ENCODE measurements at regions not wholly inside any gene's neighbourhood (a gene's known extent, or its start where the extent isn't known, plus 50 kb on each side); places are given as distances from the start of the nearest gene placed in this dataset.

GRCh38 chr6:140178935-140179334 is 804.5 kb upstream of the CITED2 start:
- H3K36me3 ChIP-seq (ENCODE audit: low read depth): no peaks in the 10 kb centered on the region
- no peak for DNase-seq (ENCODE audit: low spot score)
- H3K4me3 ChIP-seq (ENCODE audit: severe bottlenecking): no peak overlapping the region
- peaks cover 8% of the 10 kb centered on the region for H3K4me1 ChIP-seq (ENCODE audit: insufficient read depth, poor library complexity, severe bottlenecking)
- no peaks in the 10 kb centered on the region for H3K9me3 ChIP-seq (ENCODE audit: severe bottlenecking)
- TF ChIP-seq, protein P1, sequence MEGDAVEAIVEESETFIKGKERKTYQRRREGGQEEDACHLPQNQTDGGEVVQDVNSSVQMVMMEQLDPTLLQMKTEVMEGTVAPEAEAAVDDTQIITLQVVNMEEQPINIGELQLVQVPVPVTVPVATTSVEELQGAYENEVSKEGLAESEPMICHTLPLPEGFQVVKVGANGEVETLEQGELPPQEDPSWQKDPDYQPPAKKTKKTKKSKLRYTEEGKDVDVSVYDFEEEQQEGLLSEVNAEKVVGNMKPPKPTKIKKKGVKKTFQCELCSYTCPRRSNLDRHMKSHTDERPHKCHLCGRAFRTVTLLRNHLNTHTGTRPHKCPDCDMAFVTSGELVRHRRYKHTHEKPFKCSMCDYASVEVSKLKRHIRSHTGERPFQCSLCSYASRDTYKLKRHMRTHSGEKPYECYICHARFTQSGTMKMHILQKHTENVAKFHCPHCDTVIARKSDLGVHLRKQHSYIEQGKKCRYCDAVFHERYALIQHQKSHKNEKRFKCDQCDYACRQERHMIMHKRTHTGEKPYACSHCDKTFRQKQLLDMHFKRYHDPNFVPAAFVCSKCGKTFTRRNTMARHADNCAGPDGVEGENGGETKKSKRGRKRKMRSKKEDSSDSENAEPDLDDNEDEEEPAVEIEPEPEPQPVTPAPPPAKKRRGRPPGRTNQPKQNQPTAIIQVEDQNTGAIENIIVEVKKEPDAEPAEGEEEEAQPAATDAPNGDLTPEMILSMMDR (IDR thresholded peaks at IDR 0.05; ENCODE audit: poor library complexity, severe bottlenecking): no peak
- peak overlapping the region; percentile 28 for H3K27ac ChIP-seq (ENCODE audit: poor library complexity, severe bottlenecking)
- ATAC-seq (ENCODE audit: low read depth): peak; percentile 26; the same call in 1 of the 3 replicates
- no peaks in the 10 kb centered on the region for H3K27me3 ChIP-seq (ENCODE audit: insufficient read depth, poor library complexity, severe bottlenecking)

DNA sequence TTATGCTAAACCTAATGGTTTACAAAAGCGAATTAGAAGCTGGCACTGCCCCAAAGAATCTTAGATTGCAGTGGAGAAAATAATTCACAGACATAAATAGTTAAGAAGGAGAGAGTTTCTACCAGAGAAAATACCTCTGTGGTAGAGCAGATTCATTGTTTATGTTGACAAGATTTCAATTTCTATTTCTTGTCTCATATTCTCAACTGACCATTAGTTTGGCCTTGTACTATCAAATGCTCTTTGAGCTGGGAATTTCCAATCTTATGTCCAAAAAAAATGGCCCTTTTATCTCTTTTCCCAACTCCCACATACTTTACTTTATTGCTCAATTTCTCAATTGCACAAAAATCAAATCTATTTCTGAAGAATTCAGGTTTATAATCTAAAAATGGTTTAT is 804.1 kb upstream of the CITED2 start:
- no peaks in the 10 kb centered on the region for H3K27me3 ChIP-seq (ENCODE audit: insufficient read depth, poor library complexity, severe bottlenecking)
- TF ChIP-seq, protein P1 (IDR thresholded peaks at IDR 0.05; ENCODE audit: poor library complexity, severe bottlenecking): no peak
- no peak for ATAC-seq (ENCODE audit: low read depth)
- no peaks in the 10 kb centered on the region for H3K36me3 ChIP-seq (ENCODE audit: low read depth)
- peak overlapping the region; percentile 28 for H3K27ac ChIP-seq (ENCODE audit: poor library complexity, severe bottlenecking)
- no peaks in the 10 kb centered on the region for H3K9me3 ChIP-seq (ENCODE audit: severe bottlenecking)
- peaks cover 10% of the 10 kb centered on the region for H3K4me1 ChIP-seq (ENCODE audit: insufficient read depth, poor library complexity, severe bottlenecking)
- no peak for DNase-seq (ENCODE audit: low spot score)
- no peak overlapping the region for H3K4me3 ChIP-seq (ENCODE audit: severe bottlenecking)

- no peak overlapping the region for H3K27ac ChIP-seq (ENCODE audit: poor library complexity, severe bottlenecking)
- no peaks in the 10 kb centered on the region for H3K9me3 ChIP-seq (ENCODE audit: severe bottlenecking)
- TF ChIP-seq, protein P1 (IDR thresholded peaks at IDR 0.05; ENCODE audit: poor library complexity, severe bottlenecking): no peak
- no peaks in the 10 kb centered on the region for H3K36me3 ChIP-seq (ENCODE audit: low read depth)
- H3K27me3 ChIP-seq (ENCODE audit: insufficient read depth, poor library complexity, severe bottlenecking): no peaks in the 10 kb centered on the region
- H3K4me3 ChIP-seq (ENCODE audit: severe bottlenecking): no peak overlapping the region
- peaks cover 10% of the 10 kb centered on the region for H3K4me1 ChIP-seq (ENCODE audit: insufficient read depth, poor library complexity, severe bottlenecking)
- ATAC-seq (ENCODE audit: low read depth) (no peak), DNase-seq (ENCODE audit: low spot score) (no peak)
Measured at GRCh38 chr6:140176306-140176705, 801.9 kb upstream of the CITED2 start.

DNA sequence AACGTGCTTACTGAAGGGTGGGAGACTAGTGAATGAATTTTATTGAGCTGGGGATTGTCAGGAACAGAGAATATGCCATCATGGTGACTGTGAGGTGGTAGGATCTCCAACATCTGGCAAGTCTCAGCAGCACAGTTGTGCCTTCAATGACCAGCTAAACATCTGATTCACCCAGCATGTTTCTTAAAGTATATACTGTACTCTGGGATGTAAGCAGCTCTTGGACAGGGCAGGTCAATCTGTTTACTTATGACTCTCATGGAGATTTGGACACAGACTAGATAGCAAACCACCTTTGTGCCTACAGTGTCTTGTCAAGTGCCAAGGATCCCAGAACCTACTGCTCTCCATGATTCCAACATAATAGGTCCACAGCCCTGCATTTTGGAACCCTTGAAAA is 801.0 kb upstream of the CITED2 start:
- H3K27me3 ChIP-seq (ENCODE audit: insufficient read depth, poor library complexity, severe bottlenecking): no peaks in the 10 kb centered on the region
- H3K4me1 ChIP-seq (ENCODE audit: insufficient read depth, poor library complexity, severe bottlenecking): peaks cover 10% of the 10 kb centered on the region
- no peaks in the 10 kb centered on the region for H3K36me3 ChIP-seq (ENCODE audit: low read depth)
- no peak for ATAC-seq (ENCODE audit: low read depth)
- no peaks in the 10 kb centered on the region for H3K9me3 ChIP-seq (ENCODE audit: severe bottlenecking)
- H3K27ac ChIP-seq (ENCODE audit: poor library complexity, severe bottlenecking): no peak overlapping the region
- no peak overlapping the region for H3K4me3 ChIP-seq (ENCODE audit: severe bottlenecking)
- TF ChIP-seq, protein P1 (IDR thresholded peaks at IDR 0.05; ENCODE audit: poor library complexity, severe bottlenecking): no peak
- no peak for DNase-seq (ENCODE audit: low spot score)

- no peaks in the 10 kb centered on the region for H3K9me3 ChIP-seq (ENCODE audit: severe bottlenecking)
- DNase-seq (ENCODE audit: low spot score) (peak; percentile 52), ATAC-seq (ENCODE audit: low read depth) (peak; percentile 96)
Measured at GRCh38 chr6:140174524-140174923, 800.1 kb upstream of the CITED2 start.

More at GRCh38 chr6:140174524-140174923, 800.1 kb upstream of the CITED2 start:
- Histone ChIP-seq H3K4me1 (ENCODE audit: insufficient read depth, poor library complexity, severe bottlenecking) (peaks cover 10% of the 10 kb centered on the region), H3K27me3 (ENCODE audit: insufficient read depth, poor library complexity, severe bottlenecking) (no peaks in the 10 kb centered on the region), H3K4me3 (ENCODE audit: severe bottlenecking) (no peak overlapping the region), H3K36me3 (ENCODE audit: low read depth) (no peaks in the 10 kb centered on the region), H3K27ac (ENCODE audit: poor library complexity, severe bottlenecking) (peak overlapping the region; percentile 51)
- TF ChIP-seq, protein P1 (IDR thresholded peaks at IDR 0.05; ENCODE audit: poor library complexity, severe bottlenecking): no peak

Data from RWPE2 (cell line).